Caco-2 (cell line): ENCODE measurements at regions not wholly inside any gene's neighbourhood (a gene's known extent, or its start where the extent isn't known, plus 50 kb on each side); places are given as distances from the start of the nearest gene placed in this dataset.

ENCODE experiments used
- BruUV-seq: library from RNA; stranded (reverse); fragments of 400-500 nt; replicated peaks from 2 replicates; lab custom pipeline; 2021; lab: Mats Ljungman, UMichigan
- CTCF ChIA-PET: fragments of 300-600 bp; sonication (Branson Sonifier 250); formaldehyde crosslinking; loops from one replicate; lab custom pipeline; 2022; ENCODE audit warnings: antibody characterized with exemption; lab: Charles Lee
- POLR2A ChIA-PET: fragments of 300-600 bp; sonication (Branson Sonifier 250); formaldehyde crosslinking; loops from one replicate; lab custom pipeline; 2022; ENCODE audit warnings: antibody characterized with exemption; lab: Charles Lee
- DNase-seq, 2 experiments: peaks; one replicate each; pipeline versions ENCODE4 v3.0.0 to v3.0.0-alpha.2; 2020 to 2022
- H3K27me3 ChIP-seq: replicated peaks from 2 replicates; pipeline ENCODE4 v1.6.0; 2011; ENCODE audit warnings: low read length; ENCODE audit not compliant: control insufficient read depth, insufficient read depth
- H3K36me3 ChIP-seq: 2 replicates; pipeline ENCODE4 v1.5.1; 2011; ENCODE audit warnings: low read length; ENCODE audit not compliant: control insufficient read depth, insufficient read depth
- H3K4me1 ChIP-seq: fragments of 250-450 bp; sonication (Bioruptor Pico); 2 replicates; pipeline ENCODE4 v1.5.1; 2020; ENCODE audit warnings: mild to moderate bottlenecking
- H3K4me3 ChIP-seq: 2 replicates; pipeline ENCODE4 v1.5.1; 2011; ENCODE audit warnings: low read depth, mild to moderate bottlenecking, control low read depth, low read length
- H3K9me3 ChIP-seq: fragments of 250-450 bp; sonication (Bioruptor Pico); 2 replicates; pipeline ENCODE4 v1.5.1; 2020; ENCODE audit warnings: mild to moderate bottlenecking, moderate library complexity
- H3K27ac Mint-ChIP-seq: one replicate; pipeline ENCODE4 v1.8.0; 2022; ENCODE audit warnings: mixed read lengths; ENCODE audit not compliant: unreplicated experiment
- H3K27me3 Mint-ChIP-seq: one replicate; pipeline ENCODE4 v1.8.0; 2022; ENCODE audit warnings: mixed read lengths; ENCODE audit not compliant: insufficient read depth, unreplicated experiment
- H3K36me3 Mint-ChIP-seq: one replicate; pipeline ENCODE4 v1.8.0; 2022; ENCODE audit warnings: mild to moderate bottlenecking, mixed read lengths; ENCODE audit not compliant: insufficient read depth, unreplicated experiment
- H3K4me1 Mint-ChIP-seq: one replicate; pipeline ENCODE4 v1.8.0; 2022; ENCODE audit warnings: low read depth, mixed read lengths; ENCODE audit not compliant: unreplicated experiment
- H3K4me3 Mint-ChIP-seq: one replicate; pipeline ENCODE4 v1.8.0; 2022; ENCODE audit warnings: mild to moderate bottlenecking, moderate library complexity, mixed read lengths; ENCODE audit not compliant: unreplicated experiment
- H3K9me3 Mint-ChIP-seq: one replicate; pipeline ENCODE4 v1.8.0; 2022; ENCODE audit warnings: mixed read lengths; ENCODE audit not compliant: unreplicated experiment
- intact Hi-C: fragments of 100-400 bp; cut with micrococcal nuclease; formaldehyde crosslinking; loops from one replicate; pipeline ENCODE4 v1.10.0; 2022; ENCODE audit not compliant: unreplicated experiment
- TF ChIP-seq, protein P1 (sequence below), 2 experiments: fragments of 200-600 bp in 1 of 2; IDR thresholded peaks; 1 replicate in 1 of 2; 2 replicates in 1 of 2; pipeline versions ENCODE4 v1.5.1 to v1.8.0; 2011 to 2022; ENCODE audit warnings: antibody characterized with exemption in 1 of 2, control low read depth in 1 of 2, inconsistent platforms in 1 of 2, low read depth in 1 of 2, low read length in 1 of 2, mild to moderate bottlenecking in 1 of 2, moderate library complexity in 1 of 2; ENCODE audit not compliant: insufficient read depth in 1 of 2, severe bottlenecking in 1 of 2, unreplicated experiment in 1 of 2

GRCh38 chr1:43108080-43108479, 64.0 kb downstream of the EBNA1BP2 start:
- Histone ChIP-seq H3K36me3 (no peaks in the 10 kb centered on the region), H3K9me3 (peaks cover 9% of the 10 kb centered on the region; the same call in 1 of the 2 replicates), H3K4me1 (no peaks in the 10 kb centered on the region), H3K27me3 (no peaks in the 10 kb centered on the region), H3K4me3 (no peak overlapping the region)
- TF ChIP-seq, protein P1, sequence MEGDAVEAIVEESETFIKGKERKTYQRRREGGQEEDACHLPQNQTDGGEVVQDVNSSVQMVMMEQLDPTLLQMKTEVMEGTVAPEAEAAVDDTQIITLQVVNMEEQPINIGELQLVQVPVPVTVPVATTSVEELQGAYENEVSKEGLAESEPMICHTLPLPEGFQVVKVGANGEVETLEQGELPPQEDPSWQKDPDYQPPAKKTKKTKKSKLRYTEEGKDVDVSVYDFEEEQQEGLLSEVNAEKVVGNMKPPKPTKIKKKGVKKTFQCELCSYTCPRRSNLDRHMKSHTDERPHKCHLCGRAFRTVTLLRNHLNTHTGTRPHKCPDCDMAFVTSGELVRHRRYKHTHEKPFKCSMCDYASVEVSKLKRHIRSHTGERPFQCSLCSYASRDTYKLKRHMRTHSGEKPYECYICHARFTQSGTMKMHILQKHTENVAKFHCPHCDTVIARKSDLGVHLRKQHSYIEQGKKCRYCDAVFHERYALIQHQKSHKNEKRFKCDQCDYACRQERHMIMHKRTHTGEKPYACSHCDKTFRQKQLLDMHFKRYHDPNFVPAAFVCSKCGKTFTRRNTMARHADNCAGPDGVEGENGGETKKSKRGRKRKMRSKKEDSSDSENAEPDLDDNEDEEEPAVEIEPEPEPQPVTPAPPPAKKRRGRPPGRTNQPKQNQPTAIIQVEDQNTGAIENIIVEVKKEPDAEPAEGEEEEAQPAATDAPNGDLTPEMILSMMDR (IDR thresholded peaks at IDR 0.05; ENCODE audit: insufficient read depth in 1 of 2, low read depth in 1 of 2, low read length in 1 of 2, severe bottlenecking in 1 of 2, unreplicated experiment in 1 of 2): no peak
- no peaks in the 10 kb centered on the region for H3K27me3 Mint-ChIP-seq
- no peak overlapping the region for H3K27ac Mint-ChIP-seq
- intact Hi-C loops: no loop called here
- no peaks in the 10 kb centered on the region for H3K4me1 Mint-ChIP-seq
- ChIA-PET POLR2A (no interaction called here), CTCF (no interaction called here)
- no peak for DNase-seq
- H3K9me3 Mint-ChIP-seq: peaks cover 30% of the 10 kb centered on the region
- H3K36me3 Mint-ChIP-seq: no peaks in the 10 kb centered on the region
- BruUV-seq: no TSS peak
- H3K4me3 Mint-ChIP-seq: no peak overlapping the region

- H3K36me3 ChIP-seq: no peaks in the 10 kb centered on the region
- H3K36me3 Mint-ChIP-seq: no peaks in the 10 kb centered on the region
- H3K4me1 ChIP-seq: no peaks in the 10 kb centered on the region
- peaks cover 30% of the 10 kb centered on the region for H3K9me3 Mint-ChIP-seq
- H3K9me3 ChIP-seq: peaks cover 9% of the 10 kb centered on the region; the same call in 1 of the 2 replicates
- DNase-seq: no peak
- H3K27ac Mint-ChIP-seq: no peak overlapping the region
- no peak overlapping the region for H3K4me3 Mint-ChIP-seq
- BruUV-seq: no TSS peak
- no peaks in the 10 kb centered on the region for H3K4me1 Mint-ChIP-seq
- intact Hi-C loops: no loop called here
- H3K4me3 ChIP-seq: no peak overlapping the region
- TF ChIP-seq, protein P1 (IDR thresholded peaks at IDR 0.05; ENCODE audit: insufficient read depth in 1 of 2, low read depth in 1 of 2, low read length in 1 of 2, severe bottlenecking in 1 of 2, unreplicated experiment in 1 of 2): no peak
- POLR2A ChIA-PET: no interaction called here
- no peaks in the 10 kb centered on the region for H3K27me3 Mint-ChIP-seq
- CTCF ChIA-PET: no interaction called here
- H3K27me3 ChIP-seq: no peaks in the 10 kb centered on the region
Observed at GRCh38 chr1:43107664-43108063, 64.4 kb downstream of the EBNA1BP2 start.

GRCh38 chr1:43104027-43104763, 67.9 kb downstream of the EBNA1BP2 start:
- Mint-ChIP-seq H3K4me3 (no peak overlapping the region), H3K9me3 (peaks cover 16% of the 10 kb centered on the region), H3K27ac (no peak overlapping the region), H3K36me3 (no peaks in the 10 kb centered on the region), H3K27me3 (no peaks in the 10 kb centered on the region), H3K4me1 (no peaks in the 10 kb centered on the region)
- no TSS peak for BruUV-seq
- H3K9me3 ChIP-seq: 0 out of 2 replicates have a peak, but pooled peaks cover 4% of the 10 kb centered on the region
- no peaks in the 10 kb centered on the region for H3K36me3 ChIP-seq
- intact Hi-C loops: no loop called here
- ChIA-PET POLR2A (no interaction called here), CTCF (no interaction called here)
- no peak overlapping the region for H3K4me3 ChIP-seq
- no peaks in the 10 kb centered on the region for H3K27me3 ChIP-seq
- DNase-seq: no peak
- TF ChIP-seq, protein P1 (IDR thresholded peaks at IDR 0.05; ENCODE audit: insufficient read depth in 1 of 2, low read depth in 1 of 2, low read length in 1 of 2, severe bottlenecking in 1 of 2, unreplicated experiment in 1 of 2): no peak
- no peaks in the 10 kb centered on the region for H3K4me1 ChIP-seq
